ENCODE measurements at regions not wholly inside any gene's neighbourhood (a gene's known extent, or its start where the extent isn't known, plus 50 kb on each side); places are given as distances from the start of the nearest gene placed in this dataset.

- TF ChIP-seq PHB2 (IDR thresholded peaks at IDR 0.05; ENCODE audit: partially characterized antibody) (no peak), NR2C2 (CRISPR knock-in tag; IDR thresholded peaks at IDR 0.05; ENCODE audit: borderline replicate concordance) (no peak), PAX8 (CRISPR knock-in tag; IDR thresholded peaks at IDR 0.05; ENCODE audit: borderline replicate concordance) (no peak), ZNF331 (CRISPR knock-in tag; IDR thresholded peaks at IDR 0.05) (no peak), CHD2 (IDR thresholded peaks at IDR 0.05; ENCODE audit: low read depth, low read length) (no peak), CHD4 (IDR thresholded peaks at IDR 0.05; ENCODE audit: borderline replicate concordance, low read length) (no peak)
Observed at GRCh38 chr1:214719207-214719606, 116.2 kb downstream of the CENPF start.

Measured in HepG2 (cell line).